HCT116 (cell line): ENCODE measurements at regions not wholly inside any gene's neighbourhood (a gene's known extent, or its start where the extent isn't known, plus 50 kb on each side); places are given as distances from the start of the nearest gene placed in this dataset.

Source experiments
- ATAC-seq: fragments of 200-7000 bp; cut with Tn5 transposase; 2 replicates; pipeline ENCODE4 v1.9.1; 2020; ENCODE audit warnings: mild to moderate bottlenecking, moderate library complexity
- BruUV-seq: library from RNA; stranded (reverse); fragments of 400-500 nt; replicated peaks from 2 replicates; lab custom pipeline; 2021; lab: Mats Ljungman, UMichigan
- CTCF ChIA-PET: fragments of 300-600 bp; sonication (Branson Sonifier 250); formaldehyde crosslinking; loops from one replicate; lab custom pipeline; 2021; ENCODE audit warnings: antibody characterized with exemption; lab: Charles Lee
- POLR2A ChIA-PET: fragments of 300-600, 350-600 bp; sonication (Branson Sonifier 250); formaldehyde crosslinking; loops from one replicate; lab custom pipeline; 2021; ENCODE audit warnings: antibody characterized with exemption; lab: Charles Lee
- RAD21 ChIA-PET, 2 experiments: fragments of 300-600 bp; sonication (Branson Sonifier 250); formaldehyde crosslinking; loops; one replicate each; lab custom pipeline; 2023; ENCODE audit warnings: low total read pairs in 2 of 2; ENCODE audit not compliant: uncharacterized antibody in 2 of 2, unreplicated experiment in 2 of 2, low non-redundant PET in 1 of 2; lab: Charles Lee
- DNase-seq: peaks from one replicate; pipeline ENCODE4 v3.0.0-alpha.2; 2010; ENCODE audit warnings: low read depth, low spot score
- H2AFZ ChIP-seq: fragments of 200-600 bp; shearing (Covaris generic), sonication (generic); 2 replicates; pipeline ENCODE4 v1.6.1; 2017; ENCODE audit warnings: low read depth, mixed run types, mixed read lengths, antibody characterized with exemption, low read length; ENCODE audit not compliant: poor library complexity, severe bottlenecking
- H3K27ac ChIP-seq: 2 replicates; pipeline ENCODE4 v1.5.1; 2012; ENCODE audit warnings: low read depth, low read length
- H3K27me3 ChIP-seq: fragments of 200-600 bp; sonication (generic); 2 replicates; pipeline ENCODE4 v1.6.1; 2016; ENCODE audit warnings: mixed run types, low read length, mixed read lengths; ENCODE audit not compliant: insufficient read depth
- H3K36me3 ChIP-seq, 2 experiments: fragments of 200-500 bp in 1 of 2; fragments of 200-600 bp in 1 of 2; sonication (Bioruptor generic) in 1 of 2; sonication (generic) in 1 of 2; 2 replicates each; pipeline versions ENCODE4 v1.5.1 to v1.6.1; 2014 to 2016; ENCODE audit warnings: low read length in 2 of 2, inconsistent platforms in 1 of 2, mixed read lengths in 1 of 2, mixed run types in 1 of 2; ENCODE audit not compliant: insufficient read depth in 2 of 2, control insufficient read depth in 1 of 2
- H3K4me1 ChIP-seq, 2 experiments: fragments of 200-600 bp in 1 of 2; sonication (generic) in 1 of 2; 2 replicates each; pipeline versions ENCODE4 v1.5.1 to v1.6.1; 2012 to 2017; ENCODE audit warnings: low read length in 2 of 2, inconsistent platforms in 1 of 2, mild to moderate bottlenecking in 1 of 2, mixed read lengths in 1 of 2, mixed run types in 1 of 2, moderate library complexity in 1 of 2; ENCODE audit not compliant: insufficient read depth in 2 of 2, control insufficient read depth in 1 of 2
- H3K4me2 ChIP-seq: fragments of 200-600 bp; sonication (generic); 2 replicates; pipeline ENCODE4 v1.6.1; 2017; ENCODE audit warnings: mixed run types, low read length, mixed read lengths
- H3K4me3 ChIP-seq, 2 experiments: fragments of 200-600 bp in 1 of 2; sonication (generic) in 1 of 2; replicated peaks in 1 of 2; 2 replicates each; pipeline ENCODE4 v1.5.1; 2011 to 2016; ENCODE audit warnings: low read length in 2 of 2, control low read depth in 1 of 2, low read depth in 1 of 2, mild to moderate bottlenecking in 1 of 2, mixed read lengths in 1 of 2, mixed run types in 1 of 2
- H3K79me2 ChIP-seq: fragments of 200-600 bp; sonication (generic); 2 replicates; pipeline ENCODE4 v1.6.1; 2017; ENCODE audit warnings: mild to moderate bottlenecking, mixed run types, low read length, moderate library complexity, mixed read lengths; ENCODE audit not compliant: insufficient read depth
- H3K9ac ChIP-seq: fragments of 200-600 bp; sonication (generic); 2 replicates; pipeline ENCODE4 v1.6.1; 2016; ENCODE audit warnings: low read length, mixed read lengths
- H3K9me2 ChIP-seq: fragments of 200-600 bp; sonication (generic), shearing (Covaris generic); 2 replicates; pipeline ENCODE4 v1.6.1; 2017; ENCODE audit warnings: mixed run types, mild to moderate bottlenecking, moderate library complexity; ENCODE audit not compliant: insufficient read depth
- H3K9me3 ChIP-seq, 2 experiments: fragments of 200-500 bp in 1 of 2; fragments of 200-600 bp in 1 of 2; sonication (Bioruptor generic) in 1 of 2; sonication (generic) in 1 of 2; 2 replicates each; pipeline ENCODE4 v1.6.1; 2014 to 2017; ENCODE audit warnings: low read length in 2 of 2, mixed read lengths in 2 of 2, inconsistent platforms in 1 of 2, low read depth in 1 of 2, mild to moderate bottlenecking in 1 of 2, mixed run types in 1 of 2, moderate library complexity in 1 of 2; ENCODE audit not compliant: control insufficient read depth in 1 of 2, insufficient read depth in 1 of 2
- H4K20me1 ChIP-seq: fragments of 200-600 bp; sonication (generic), shearing (Covaris generic); 2 replicates; pipeline ENCODE4 v1.6.1; 2017; ENCODE audit warnings: mixed run types, mild to moderate bottlenecking, moderate library complexity; ENCODE audit not compliant: insufficient read depth
- ATF3 ChIP-seq: IDR thresholded peaks from 2 replicates; pipeline ENCODE4 v1.6.1; 2012
- CBX3 ChIP-seq: IDR thresholded peaks from 2 replicates; pipeline ENCODE4 v1.6.1; 2012; ENCODE audit warnings: low read depth
- CEBPB ChIP-seq: IDR thresholded peaks from 2 replicates; pipeline ENCODE4 v1.6.1; 2012; ENCODE audit warnings: low read depth
- CTCF ChIP-seq, 3 experiments: fragments of 200-600 bp in 1 of 3; sonication (generic) in 1 of 3; IDR thresholded peaks in 2 of 3; conservative IDR thresholded peaks in 1 of 3; 2 replicates each; pipeline ENCODE4 v1.5.1; 2012 to 2017; ENCODE audit warnings: low read depth in 2 of 3, low read length in 2 of 3, antibody characterized with exemption in 1 of 3, borderline replicate concordance in 1 of 3, control low read depth in 1 of 3, mild to moderate bottlenecking in 1 of 3, mixed read lengths in 1 of 3, mixed run types in 1 of 3, moderate library complexity in 1 of 3; ENCODE audit not compliant: insufficient read depth in 1 of 3
- MAX ChIP-seq: IDR thresholded peaks from 2 replicates; pipeline ENCODE4 v1.6.1; 2012
- POLR2A ChIP-seq: IDR thresholded peaks from 2 replicates; pipeline ENCODE4 v1.7.0; 2011; ENCODE audit warnings: borderline replicate concordance; ENCODE audit not compliant: insufficient read depth, insufficient read length; ENCODE audit errors: extremely low read depth
- RAD21 ChIP-seq: IDR thresholded peaks from 2 replicates; pipeline ENCODE4 v1.6.1; 2012; ENCODE audit warnings: low read depth, mild to moderate bottlenecking
- TCF7L2 ChIP-seq: IDR thresholded peaks from 2 replicates; pipeline ENCODE4 v1.7.0; 2011; ENCODE audit warnings: borderline replicate concordance, inconsistent platforms; ENCODE audit not compliant: insufficient read depth, insufficient read length; ENCODE audit errors: extremely low read depth
- ZBTB33 ChIP-seq: IDR thresholded peaks from 2 replicates; pipeline ENCODE4 v1.6.1; 2011; ENCODE audit warnings: mild to moderate bottlenecking, low read length, moderate library complexity; ENCODE audit not compliant: insufficient replicate concordance; ENCODE audit errors: extremely low read depth
- intact Hi-C: fragments of 100-400 bp; cut with micrococcal nuclease; formaldehyde crosslinking; loops from 2 replicates; pipeline ENCODE4 v1.10.0; 2022

- TF ChIP-seq MAX (no peak), CBX3 (no peak), TCF7L2 (no peak)
Measured at GRCh38 chr19:30785458-30786137, 413.4 kb downstream of the ZNF536 start (continued).

- POLR2A ChIA-PET: no interaction called here
- H3K9ac ChIP-seq: no peak overlapping the region
- BruUV-seq: no TSS peak
- RAD21 ChIA-PET: no interaction called here
- no peaks in the 10 kb centered on the region for H4K20me1 ChIP-seq
- H3K4me2 ChIP-seq: no peak overlapping the region
- no peaks in the 10 kb centered on the region for H3K27me3 ChIP-seq
- peaks cover 0 to 13% of the 10 kb centered on the region in 2 experiments; a peak in 1 of 4 replicates for H3K9me3 ChIP-seq
- intact Hi-C loops: loop anchor here (10.0 kb wide), 1 partner anchor 1440 kb away; no protein-coding TSS in a partner anchor
- H3K4me1 ChIP-seq: no peaks in the 10 kb centered on the region
- H3K4me3 ChIP-seq: no peak overlapping the region
- H3K27ac ChIP-seq: no peak overlapping the region
- no peak overlapping the region for H2AFZ ChIP-seq
- H3K79me2 ChIP-seq: no peaks in the 10 kb centered on the region
- CTCF ChIA-PET: no interaction called here
- TF ChIP-seq CTCF (IDR thresholded peaks at IDR 0.05 in 2 of 3, conservative IDR thresholded peaks at IDR 0.05 in 1 of 3; ENCODE audit: borderline replicate concordance in 1 of 3, insufficient read depth in 1 of 3, low read depth in 2 of 3, low read length in 2 of 3) (peak in 2 of 3 experiments; percentile 40 to 47; a peak in 3 of 6 replicates), POLR2A (no peak), ZBTB33 (no peak), CEBPB (no peak), RAD21 (peak; percentile 21; the same call in 1 of the 2 replicates), ATF3 (no peak), TCF7L2 (no peak)
- no peaks in the 10 kb centered on the region for H3K36me3 ChIP-seq
- no peaks in the 10 kb centered on the region for H3K9me2 ChIP-seq
- ATAC-seq (no peak), DNase-seq (no peak)
Measured at GRCh38 chr19:30784850-30785457, 412.8 kb downstream of the ZNF536 start.
